ENCODE measurements at regions not wholly inside any gene's neighbourhood (a gene's known extent, or its start where the extent isn't known, plus 50 kb on each side); places are given as distances from the start of the nearest gene placed in this dataset.

DNA sequence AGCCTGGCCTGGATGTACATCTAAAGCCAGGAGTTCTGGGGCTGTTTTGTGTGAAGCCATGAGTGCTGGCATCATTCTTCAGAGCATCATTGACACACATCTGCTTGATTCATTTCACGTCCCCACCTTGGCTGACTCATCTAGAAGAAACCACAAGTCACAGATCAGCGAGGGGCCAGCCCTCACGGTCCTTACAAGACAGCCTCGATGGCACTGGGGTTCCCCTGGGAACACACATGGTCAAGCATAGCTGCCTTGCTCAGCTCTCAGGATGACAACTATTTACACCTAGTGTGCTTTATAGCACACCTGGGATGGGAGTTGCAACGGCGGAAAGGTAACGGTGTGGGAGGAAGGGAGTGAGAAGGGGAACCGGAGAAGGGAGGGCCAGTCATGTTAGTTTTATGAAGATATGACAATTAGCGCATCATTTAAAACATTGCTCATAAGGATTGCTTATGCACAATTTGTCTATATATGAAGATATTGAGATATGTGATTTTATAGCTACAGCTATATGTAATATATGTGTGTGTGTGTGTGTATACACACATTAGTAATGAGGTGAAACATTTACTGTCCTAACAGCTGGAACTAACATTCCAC lies 227.1 kb downstream of the RPLP1 start:
- TF ChIP-seq, protein P1, sequence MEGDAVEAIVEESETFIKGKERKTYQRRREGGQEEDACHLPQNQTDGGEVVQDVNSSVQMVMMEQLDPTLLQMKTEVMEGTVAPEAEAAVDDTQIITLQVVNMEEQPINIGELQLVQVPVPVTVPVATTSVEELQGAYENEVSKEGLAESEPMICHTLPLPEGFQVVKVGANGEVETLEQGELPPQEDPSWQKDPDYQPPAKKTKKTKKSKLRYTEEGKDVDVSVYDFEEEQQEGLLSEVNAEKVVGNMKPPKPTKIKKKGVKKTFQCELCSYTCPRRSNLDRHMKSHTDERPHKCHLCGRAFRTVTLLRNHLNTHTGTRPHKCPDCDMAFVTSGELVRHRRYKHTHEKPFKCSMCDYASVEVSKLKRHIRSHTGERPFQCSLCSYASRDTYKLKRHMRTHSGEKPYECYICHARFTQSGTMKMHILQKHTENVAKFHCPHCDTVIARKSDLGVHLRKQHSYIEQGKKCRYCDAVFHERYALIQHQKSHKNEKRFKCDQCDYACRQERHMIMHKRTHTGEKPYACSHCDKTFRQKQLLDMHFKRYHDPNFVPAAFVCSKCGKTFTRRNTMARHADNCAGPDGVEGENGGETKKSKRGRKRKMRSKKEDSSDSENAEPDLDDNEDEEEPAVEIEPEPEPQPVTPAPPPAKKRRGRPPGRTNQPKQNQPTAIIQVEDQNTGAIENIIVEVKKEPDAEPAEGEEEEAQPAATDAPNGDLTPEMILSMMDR (IDR thresholded peaks at IDR 0.05) = no peak
- TF ChIP-seq POLR2AphosphoS5 (IDR thresholded peaks at IDR 0.05) = no peak
- no peak for TF ChIP-seq POLR2A (IDR thresholded peaks at IDR 0.05)
- no peak for TF ChIP-seq EP300 (IDR thresholded peaks at IDR 0.05)

Measured in gastroesophageal sphincter (tissue), 3 donors.